Ramos (cell line): ENCODE measurements at regions not wholly inside any gene's neighbourhood (a gene's known extent, or its start where the extent isn't known, plus 50 kb on each side); places are given as distances from the start of the nearest gene placed in this dataset.

Experiments
- in situ Hi-C: fragments of 300-500 bp; cut with MboI; formaldehyde crosslinking; loops from one replicate; pipeline ENCODE4 v1.14.3; 2022; ENCODE audit warnings: low sequenced_read_pairs; ENCODE audit not compliant: unreplicated experiment

GRCh38 chr6:3991941-3992340 is 87.0 kb downstream of the FAM217A start:
- in situ Hi-C loops: loop anchor here (25.0 kb wide), 1 partner anchor 705 kb away; no protein-coding TSS in a partner anchor

GRCh38 chr6:3996349-3996748 is 82.6 kb downstream of the FAM217A start:
- in situ Hi-C loops: loop anchor here (25.0 kb wide), 1 partner anchor 709 kb away; no protein-coding TSS in a partner anchor

- in situ Hi-C loops: loop anchor here (25.0 kb wide), 1 partner anchor 710 kb away; no protein-coding TSS in a partner anchor
Observed at GRCh38 chr6:3997177-3997770, 81.7 kb downstream of the FAM217A start.

- in situ Hi-C loops: loop anchor here (25.0 kb wide), 1 partner anchor 713 kb away; no protein-coding TSS in a partner anchor
Observed at GRCh38 chr6:3999800-4000661, 78.9 kb downstream of the FAM217A start.

GRCh38 chr6:4004249-4004648 is 74.7 kb downstream of the FAM217A start:
- in situ Hi-C loops: no loop called here

- in situ Hi-C loops: no loop called here
Observed at GRCh38 chr6:4008324-4009047, 70.5 kb downstream of the FAM217A start.

GRCh38 chr6:4009486-4009885 is 69.5 kb downstream of the FAM217A start:
- in situ Hi-C loops: no loop called here

- in situ Hi-C loops: no loop called here
Observed at GRCh38 chr6:4010048-4010447, 68.9 kb downstream of the FAM217A start.

- in situ Hi-C loops: no loop called here
Observed at GRCh38 chr6:4010689-4011090, 68.2 kb downstream of the FAM217A start.

GRCh38 chr6:4012826-4013225 is 66.1 kb downstream of the FAM217A start:
- in situ Hi-C loops: no loop called here

- in situ Hi-C loops: no loop called here
Observed at GRCh38 chr6:4017058-4017739, 61.7 kb downstream of the FAM217A start.

GRCh38 chr6:4017834-4018170 is 61.1 kb downstream of the FAM217A start:
- in situ Hi-C loops: no loop called here

GRCh38 chr6:4018171-4018923 is 60.6 kb downstream of the FAM217A start:
- in situ Hi-C loops: no loop called here
